ENCODE measurements at regions not wholly inside any gene's neighbourhood (a gene's known extent, or its start where the extent isn't known, plus 50 kb on each side); places are given as distances from the start of the nearest gene placed in this dataset.

DNA sequence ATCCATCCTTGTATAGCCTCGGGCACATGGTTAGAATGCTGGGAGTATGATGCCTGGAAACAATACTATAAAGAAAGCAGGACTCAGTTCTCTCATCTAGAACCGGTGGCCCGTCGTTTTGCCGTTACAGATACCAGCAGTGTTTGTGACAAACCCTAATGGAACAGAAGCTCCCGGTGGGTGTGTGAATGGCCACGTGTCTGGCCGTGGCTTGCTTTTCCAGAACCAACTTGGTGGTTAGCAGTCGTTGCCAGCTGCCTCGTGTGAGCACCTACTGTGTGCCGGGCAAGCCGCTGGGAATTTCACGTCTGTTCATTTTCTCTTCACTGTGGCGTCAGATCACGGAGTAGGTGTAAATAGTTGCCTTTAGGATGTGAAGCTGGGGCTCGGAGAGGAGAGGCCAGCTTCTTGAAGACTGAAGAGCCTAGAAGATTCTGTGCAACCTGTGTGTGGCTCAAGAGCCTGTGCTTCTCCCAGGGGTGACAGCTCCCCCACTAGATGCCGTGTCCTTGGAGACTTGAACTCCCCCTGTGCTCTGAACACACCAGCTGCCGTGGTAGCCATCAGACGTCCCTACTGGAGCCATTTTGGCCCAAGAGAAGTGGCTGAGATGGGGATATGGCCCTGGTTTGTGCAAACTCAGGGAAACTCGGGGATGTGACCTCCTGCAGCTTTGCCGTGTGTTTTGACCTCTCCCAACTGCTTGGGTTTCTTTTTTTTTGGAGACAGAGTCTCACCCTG lies 57.5 kb upstream of the PPARA start:
- no peaks in the 10 kb centered on the region for H3K4me1 ChIP-seq (ENCODE audit: insufficient read depth, low read length, poor library complexity, severe bottlenecking)
- no peak overlapping the region for H3K4me2 ChIP-seq (ENCODE audit: low read depth, low read length, poor library complexity, severe bottlenecking)
- no peaks in the 10 kb centered on the region for H3K27me3 ChIP-seq (ENCODE audit: insufficient read depth, low read length, poor library complexity, severe bottlenecking)
- H3K79me2 ChIP-seq (ENCODE audit: insufficient read depth, low read length) = peaks cover 96% of the 10 kb centered on the region
- no peak overlapping the region for H2AFZ ChIP-seq (ENCODE audit: low read length)
- peaks cover 85% of the 10 kb centered on the region; the same call in 1 of the 2 replicates for H3K36me3 ChIP-seq (ENCODE audit: insufficient read depth, low read length)
- H3K9me3 ChIP-seq (ENCODE audit: insufficient read depth, low read depth, low read length) = no peaks in the 10 kb centered on the region
- H3K9me2 ChIP-seq (replicated peaks; ENCODE audit: low read depth, low read length) = no peaks in the 10 kb centered on the region
- H3K4me3 ChIP-seq (ENCODE audit: low read length, poor library complexity, severe bottlenecking) = no peak overlapping the region
- H3K9ac ChIP-seq (ENCODE audit: low read depth, low read length, poor library complexity, severe bottlenecking) = no peak overlapping the region
- H3F3A ChIP-seq (ENCODE audit: low read depth) = no peaks in the 10 kb centered on the region
- TF ChIP-seq EZH2phosphoT487 (IDR thresholded peaks at IDR 0.05; ENCODE audit: borderline replicate concordance) = no peak
- TF ChIP-seq, protein P1, sequence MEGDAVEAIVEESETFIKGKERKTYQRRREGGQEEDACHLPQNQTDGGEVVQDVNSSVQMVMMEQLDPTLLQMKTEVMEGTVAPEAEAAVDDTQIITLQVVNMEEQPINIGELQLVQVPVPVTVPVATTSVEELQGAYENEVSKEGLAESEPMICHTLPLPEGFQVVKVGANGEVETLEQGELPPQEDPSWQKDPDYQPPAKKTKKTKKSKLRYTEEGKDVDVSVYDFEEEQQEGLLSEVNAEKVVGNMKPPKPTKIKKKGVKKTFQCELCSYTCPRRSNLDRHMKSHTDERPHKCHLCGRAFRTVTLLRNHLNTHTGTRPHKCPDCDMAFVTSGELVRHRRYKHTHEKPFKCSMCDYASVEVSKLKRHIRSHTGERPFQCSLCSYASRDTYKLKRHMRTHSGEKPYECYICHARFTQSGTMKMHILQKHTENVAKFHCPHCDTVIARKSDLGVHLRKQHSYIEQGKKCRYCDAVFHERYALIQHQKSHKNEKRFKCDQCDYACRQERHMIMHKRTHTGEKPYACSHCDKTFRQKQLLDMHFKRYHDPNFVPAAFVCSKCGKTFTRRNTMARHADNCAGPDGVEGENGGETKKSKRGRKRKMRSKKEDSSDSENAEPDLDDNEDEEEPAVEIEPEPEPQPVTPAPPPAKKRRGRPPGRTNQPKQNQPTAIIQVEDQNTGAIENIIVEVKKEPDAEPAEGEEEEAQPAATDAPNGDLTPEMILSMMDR (conservative IDR thresholded peaks at IDR 0.05; ENCODE audit: low read length) = no peak
- H4K20me1 ChIP-seq (ENCODE audit: insufficient read depth, low read length, poor library complexity, severe bottlenecking) = peaks cover 94% of the 10 kb centered on the region

DNA sequence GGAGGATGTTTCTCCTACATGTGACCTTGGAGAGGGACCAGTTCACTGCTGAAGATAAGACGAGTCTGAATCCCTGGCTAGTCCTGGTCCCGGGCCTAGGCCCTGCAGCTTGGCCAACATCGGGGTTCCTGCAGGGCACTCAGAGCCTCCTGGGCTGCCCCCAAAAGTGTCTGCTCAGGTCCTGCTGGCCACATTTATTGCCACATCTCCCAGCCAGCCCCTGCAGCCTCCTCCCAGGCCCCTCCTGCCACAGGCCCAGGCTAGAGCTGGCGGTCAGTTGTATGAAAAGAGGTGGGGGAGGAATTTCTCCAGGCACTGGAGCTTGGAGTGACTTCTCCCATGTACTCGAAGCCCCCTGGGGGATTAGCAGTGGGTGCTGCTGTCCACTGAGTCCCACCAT lies 56.5 kb upstream of the PPARA start:
- Histone ChIP-seq H3K4me1 (ENCODE audit: insufficient read depth, low read length, poor library complexity, severe bottlenecking) (no peaks in the 10 kb centered on the region), H3K9ac (ENCODE audit: low read depth, low read length, poor library complexity, severe bottlenecking) (no peak overlapping the region), H4K20me1 (ENCODE audit: insufficient read depth, low read length, poor library complexity, severe bottlenecking) (peaks cover 94% of the 10 kb centered on the region), H3F3A (ENCODE audit: low read depth) (no peaks in the 10 kb centered on the region), H3K27me3 (ENCODE audit: insufficient read depth, low read length, poor library complexity, severe bottlenecking) (no peaks in the 10 kb centered on the region), H3K79me2 (ENCODE audit: insufficient read depth, low read length) (peaks cover 96% of the 10 kb centered on the region), H3K9me2 (replicated peaks; ENCODE audit: low read depth, low read length) (no peaks in the 10 kb centered on the region), H3K9me3 (ENCODE audit: insufficient read depth, low read depth, low read length) (no peaks in the 10 kb centered on the region), H3K36me3 (ENCODE audit: insufficient read depth, low read length) (peaks cover 85% of the 10 kb centered on the region; the same call in 1 of the 2 replicates), H3K4me2 (ENCODE audit: low read depth, low read length, poor library complexity, severe bottlenecking) (no peak overlapping the region), H2AFZ (ENCODE audit: low read length) (no peak overlapping the region), H3K4me3 (ENCODE audit: low read length, poor library complexity, severe bottlenecking) (no peak overlapping the region)
- TF ChIP-seq, protein P1 (conservative IDR thresholded peaks at IDR 0.05; ENCODE audit: low read length) = no peak
- no peak for TF ChIP-seq EZH2phosphoT487 (IDR thresholded peaks at IDR 0.05; ENCODE audit: borderline replicate concordance)

DNA sequence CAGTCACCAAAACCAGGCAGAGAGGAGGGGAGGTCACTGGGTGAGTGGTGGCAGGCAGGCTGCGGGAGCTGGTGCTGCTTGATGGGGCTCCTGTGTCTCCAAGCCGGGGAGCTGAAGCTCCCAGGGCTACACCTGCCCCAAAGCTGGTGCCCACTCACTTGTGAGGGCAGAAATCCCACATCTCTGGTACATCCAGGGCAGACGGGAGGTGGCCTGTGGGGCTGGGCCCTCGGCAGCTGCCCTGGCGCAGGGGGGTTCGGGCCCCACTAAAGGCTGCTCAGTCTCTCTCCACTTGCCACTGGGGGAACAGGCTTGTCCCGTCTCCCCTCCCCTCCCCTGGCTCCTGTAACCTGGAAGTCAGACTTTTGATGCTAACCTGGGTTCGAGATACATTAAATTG lies 55.6 kb upstream of the PPARA start:
- no peaks in the 10 kb centered on the region for H3K4me1 ChIP-seq (ENCODE audit: insufficient read depth, low read length, poor library complexity, severe bottlenecking)
- no peaks in the 10 kb centered on the region for H3F3A ChIP-seq (ENCODE audit: low read depth)
- H3K9me2 ChIP-seq (replicated peaks; ENCODE audit: low read depth, low read length) = no peaks in the 10 kb centered on the region
- no peak overlapping the region for H3K4me2 ChIP-seq (ENCODE audit: low read depth, low read length, poor library complexity, severe bottlenecking)
- H2AFZ ChIP-seq (ENCODE audit: low read length) = no peak overlapping the region
- H3K36me3 ChIP-seq (ENCODE audit: insufficient read depth, low read length) = peaks cover 85% of the 10 kb centered on the region; the same call in 1 of the 2 replicates
- no peak overlapping the region for H3K4me3 ChIP-seq (ENCODE audit: low read length, poor library complexity, severe bottlenecking)
- H3K9me3 ChIP-seq (ENCODE audit: insufficient read depth, low read depth, low read length) = no peaks in the 10 kb centered on the region
- no peaks in the 10 kb centered on the region for H3K27me3 ChIP-seq (ENCODE audit: insufficient read depth, low read length, poor library complexity, severe bottlenecking)
- peaks cover 96% of the 10 kb centered on the region for H3K79me2 ChIP-seq (ENCODE audit: insufficient read depth, low read length)
- no peak overlapping the region for H3K9ac ChIP-seq (ENCODE audit: low read depth, low read length, poor library complexity, severe bottlenecking)
- peaks cover 93% of the 10 kb centered on the region for H4K20me1 ChIP-seq (ENCODE audit: insufficient read depth, low read length, poor library complexity, severe bottlenecking)
- TF ChIP-seq EZH2phosphoT487 (IDR thresholded peaks at IDR 0.05; ENCODE audit: borderline replicate concordance) = no peak
- TF ChIP-seq, protein P1 (conservative IDR thresholded peaks at IDR 0.05; ENCODE audit: low read length) = no peak
